Large intestine (tissue), 3 donors: ENCODE measurements at regions not wholly inside any gene's neighbourhood (a gene's known extent, or its start where the extent isn't known, plus 50 kb on each side); places are given as distances from the start of the nearest gene placed in this dataset.
"Not testable (repeated sequence)": the region's sequence is repeated elsewhere in the genome, so short reads cannot be mapped to it uniquely, and the experiment has no call there.

Experiments
- DNase-seq, 2 donors: peaks; one replicate each; pipeline versions ENCODE4 v3.0.0 to v3.0.0-alpha.2; 2013
- H3K27ac ChIP-seq: one replicate; pipeline ENCODE4 v1.5.1; 2013; ENCODE audit warnings: low read length
- H3K27me3 ChIP-seq: 2 replicates; pipeline ENCODE4 v1.6.1; 2013; ENCODE audit warnings: low read length; ENCODE audit not compliant: control insufficient read depth, insufficient read depth
- H3K36me3 ChIP-seq: 2 replicates; pipeline ENCODE4 v1.6.1; 2013; ENCODE audit warnings: low read length; ENCODE audit not compliant: control insufficient read depth, insufficient read depth
- H3K4me1 ChIP-seq: one replicate; pipeline ENCODE4 v1.6.1; 2013; ENCODE audit warnings: low read length; ENCODE audit not compliant: control insufficient read depth, insufficient read depth
- H3K4me3 ChIP-seq: one replicate; pipeline ENCODE4 v1.5.1; 2013; ENCODE audit warnings: low read length
- H3K9me3 ChIP-seq: one replicate; pipeline ENCODE4 v1.6.1; 2013; ENCODE audit warnings: mild to moderate bottlenecking, low read depth, low read length, moderate library complexity; ENCODE audit not compliant: control insufficient read depth
- WGBS: methylation state at CpG from one replicate; pipeline ENCODE4 v1.1.5; 2013; ENCODE audit warnings: low lambda C conversion rate; ENCODE audit not compliant: insufficient coverage; 5-methylcytosine and 5-hydroxymethylcytosine counted together

DNA sequence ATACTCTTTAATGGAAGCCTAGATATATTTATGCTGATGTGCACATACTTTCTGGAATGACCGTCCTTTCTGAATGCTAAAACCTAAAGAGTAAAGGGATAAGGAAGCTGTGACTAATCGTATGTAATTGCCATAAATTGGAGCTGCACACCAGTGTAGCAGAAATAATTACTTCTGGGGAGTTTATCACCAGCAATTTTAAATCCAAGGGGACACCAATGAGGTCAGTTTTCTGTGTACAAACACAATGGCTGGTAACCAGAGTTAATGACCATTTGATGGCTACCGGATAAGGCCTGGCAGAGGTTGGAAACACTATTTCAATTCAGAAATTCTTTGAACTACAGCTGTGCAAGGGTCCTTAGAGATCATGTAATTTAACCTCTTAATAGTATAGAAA is 670.1 kb downstream of the REEP3 start:
- Histone ChIP-seq H3K27ac (no peak overlapping the region), H3K36me3 (no peaks in the 10 kb centered on the region), H3K27me3 (no peaks in the 10 kb centered on the region), H3K9me3 (no peaks in the 10 kb centered on the region), H3K4me3 (no peak overlapping the region), H3K4me1 (no peaks in the 10 kb centered on the region)
- WGBS: no CpG with 5 or more reads among the region's 3 CpGs
- DNase-seq: no peak

DNA sequence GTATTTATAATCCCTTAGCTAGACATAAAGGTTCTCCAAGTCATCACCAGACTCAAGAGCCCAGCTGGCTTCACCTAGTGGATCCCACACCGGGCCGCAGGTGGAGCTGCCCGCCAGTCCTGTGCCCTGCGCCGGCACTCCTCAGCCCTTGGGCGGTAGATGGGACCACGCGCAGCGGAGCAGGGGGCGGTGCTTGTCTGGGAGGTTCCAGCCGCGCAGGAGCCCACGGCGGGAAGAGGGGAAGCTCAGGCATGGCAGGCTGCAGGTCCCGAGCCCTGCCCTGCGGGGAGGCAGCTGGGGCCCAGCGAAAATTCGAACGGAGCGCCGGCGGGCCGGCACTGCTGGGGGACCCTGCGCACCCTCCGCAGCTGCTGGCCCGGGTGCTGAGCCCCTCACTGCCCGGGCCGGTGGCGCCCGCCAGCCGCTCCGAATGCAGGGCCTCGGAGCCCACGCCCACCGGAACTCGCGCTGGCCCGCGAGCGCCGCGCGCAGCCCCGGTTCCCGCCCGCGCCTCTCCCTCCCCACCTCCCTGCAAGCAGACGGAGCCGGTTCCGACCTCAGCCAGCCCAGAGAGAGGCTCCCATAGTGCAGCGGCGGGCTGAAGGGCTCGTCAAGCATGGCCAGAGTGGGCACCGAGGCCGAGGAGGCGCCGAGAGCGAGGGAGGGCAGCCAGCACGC is 675.6 kb downstream of the REEP3 start:
- Histone ChIP-seq H3K4me1 (no peaks in the 10 kb centered on the region), H3K9me3 (peaks cover 3% of the 10 kb centered on the region)
- DNase-seq: no peak

DNA sequence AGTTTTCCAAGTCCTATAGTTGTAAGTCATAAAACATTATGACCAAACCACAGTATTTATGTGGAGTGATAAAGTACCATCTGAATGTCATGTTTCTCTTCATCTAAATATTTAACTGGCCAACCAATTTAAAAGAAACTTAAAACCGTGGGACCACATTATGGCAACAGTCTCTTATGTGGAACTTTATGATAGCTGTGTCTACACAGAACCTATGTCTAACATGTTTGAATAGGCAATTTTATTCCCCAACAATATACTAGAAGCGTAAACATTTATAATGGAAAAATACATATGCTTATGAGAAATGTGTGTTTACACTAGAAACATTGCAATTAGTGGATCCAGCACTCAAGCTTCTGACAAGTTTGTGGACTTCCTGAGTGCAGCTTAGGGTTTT is 680.7 kb downstream of the REEP3 start:
- no peaks in the 10 kb centered on the region for H3K36me3 ChIP-seq
- no peaks in the 10 kb centered on the region for H3K4me1 ChIP-seq
- H3K4me3 ChIP-seq: no peak overlapping the region
- WGBS: no CpG with 5 or more reads among the region's 2 CpGs
- H3K9me3 ChIP-seq: no peaks in the 10 kb centered on the region
- DNase-seq: no peak
- no peaks in the 10 kb centered on the region for H3K27me3 ChIP-seq
- H3K27ac ChIP-seq: no peak overlapping the region

More for the DNA sequence above, 675.6 kb downstream of the REEP3 start:
- no peaks in the 10 kb centered on the region for H3K36me3 ChIP-seq
- H3K27ac ChIP-seq: no peak overlapping the region
- no CpG with 5 or more reads among the region's 59 CpGs for WGBS
- H3K4me3 ChIP-seq: no peak overlapping the region
- H3K27me3 ChIP-seq: no peaks in the 10 kb centered on the region

DNA sequence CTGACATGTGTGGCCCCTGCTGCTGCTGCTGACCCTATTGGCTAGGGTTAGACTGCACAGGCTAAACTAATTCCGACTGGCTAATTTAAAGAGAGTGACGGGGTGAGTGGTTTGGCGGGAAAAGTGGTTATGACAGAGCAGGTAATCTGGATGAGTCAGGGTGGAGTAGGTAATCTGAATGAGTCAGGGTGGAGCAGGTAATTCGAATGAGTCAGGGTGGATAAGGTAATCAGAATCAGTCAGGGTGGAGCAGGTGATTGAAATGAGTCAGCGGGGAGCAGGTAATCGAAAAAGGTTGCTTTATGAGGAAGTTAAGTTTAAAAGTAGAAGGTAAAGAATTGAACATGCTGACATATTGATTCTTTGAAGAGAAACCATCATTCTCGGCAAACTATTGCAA is 683.3 kb downstream of the REEP3 start:
- not testable (repeated sequence) for DNase-seq, H3K27me3 ChIP-seq, H3K4me1 ChIP-seq, H3K4me3 ChIP-seq, H3K27ac ChIP-seq, H3K9me3 ChIP-seq, H3K36me3 ChIP-seq
- WGBS: 94% methylated on average over 7 of the region's 7 CpGs

DNA sequence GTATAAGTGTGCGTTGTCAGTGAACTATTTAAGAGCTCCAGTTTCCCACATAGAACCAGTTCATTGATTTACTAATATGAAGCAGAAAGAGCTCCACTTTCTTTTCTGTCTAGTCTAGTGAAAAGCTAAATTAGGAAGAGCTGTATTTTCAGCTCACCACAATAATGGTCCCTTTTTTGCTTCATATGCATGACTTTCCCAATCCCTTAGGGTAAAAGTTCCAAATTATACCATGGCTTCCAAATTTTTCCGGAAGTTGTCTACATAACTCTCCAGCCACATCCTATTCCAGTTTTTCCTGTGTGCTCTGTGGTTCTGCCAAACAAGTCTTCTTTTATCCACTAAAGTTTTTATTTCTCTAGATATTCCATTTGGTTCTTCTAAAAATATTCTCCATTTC is 685.2 kb downstream of the REEP3 start:
- DNase-seq: no peak
- H3K27me3 ChIP-seq: no peaks in the 10 kb centered on the region
- no peaks in the 10 kb centered on the region for H3K36me3 ChIP-seq
- H3K9me3 ChIP-seq: no peaks in the 10 kb centered on the region
- H3K27ac ChIP-seq: no peak overlapping the region
- 100% methylated on average over 2 of the region's 2 CpGs for WGBS
- no peak overlapping the region for H3K4me3 ChIP-seq
- no peaks in the 10 kb centered on the region for H3K4me1 ChIP-seq

DNA sequence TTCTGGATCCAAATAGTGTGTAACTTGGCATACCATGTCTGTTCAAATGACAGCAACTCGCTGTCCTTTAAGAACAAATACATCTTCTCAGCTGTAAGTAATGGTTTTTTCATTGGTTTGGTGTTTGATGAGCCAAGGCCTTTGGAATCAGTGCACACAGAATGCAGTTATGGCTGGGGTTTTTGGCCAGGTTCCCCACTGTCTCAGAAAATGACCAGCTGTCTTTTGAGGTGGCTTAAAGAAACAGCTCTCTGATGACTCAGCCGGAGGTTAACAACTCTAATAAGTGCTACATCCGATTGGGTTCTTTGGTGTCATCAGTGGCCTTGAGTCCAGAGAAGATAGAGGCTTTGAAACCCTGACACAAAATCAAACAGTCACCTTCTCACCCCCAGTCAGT is 688.4 kb downstream of the REEP3 start:
- DNase-seq: no peak
- no peaks in the 10 kb centered on the region for H3K27me3 ChIP-seq
- WGBS: no CpG with 5 or more reads among the region's 3 CpGs
- H3K4me3 ChIP-seq: no peak overlapping the region
- no peaks in the 10 kb centered on the region for H3K9me3 ChIP-seq
- H3K27ac ChIP-seq: no peak overlapping the region
- H3K4me1 ChIP-seq: no peaks in the 10 kb centered on the region
- H3K36me3 ChIP-seq: no peaks in the 10 kb centered on the region

DNA sequence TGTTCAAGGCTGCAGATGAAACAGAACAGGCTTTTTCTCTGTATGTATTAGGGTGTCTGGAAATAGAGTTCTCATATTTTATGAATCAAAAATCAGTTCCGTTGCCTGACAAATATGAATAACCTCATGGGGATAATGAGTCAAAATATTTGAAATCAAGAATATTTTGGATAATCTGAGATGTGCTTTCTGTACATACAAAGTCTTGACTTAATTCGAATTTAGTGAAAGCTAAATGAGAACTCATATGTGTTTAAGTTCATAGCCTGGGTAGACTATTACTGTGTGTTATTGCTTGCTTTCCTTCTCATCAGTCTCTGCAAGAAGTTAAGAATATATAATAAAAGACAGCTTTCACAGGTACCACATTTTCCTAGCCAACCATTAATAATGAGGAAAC is 689.0 kb downstream of the REEP3 start:
- H3K27me3 ChIP-seq: no peaks in the 10 kb centered on the region
- H3K4me1 ChIP-seq: no peaks in the 10 kb centered on the region
- H3K36me3 ChIP-seq: no peaks in the 10 kb centered on the region
- no peak overlapping the region for H3K4me3 ChIP-seq
- no peak overlapping the region for H3K27ac ChIP-seq
- H3K9me3 ChIP-seq: no peaks in the 10 kb centered on the region
- 100% methylated on average over 1 of the region's 2 CpGs for WGBS
- DNase-seq: no peak

DNA sequence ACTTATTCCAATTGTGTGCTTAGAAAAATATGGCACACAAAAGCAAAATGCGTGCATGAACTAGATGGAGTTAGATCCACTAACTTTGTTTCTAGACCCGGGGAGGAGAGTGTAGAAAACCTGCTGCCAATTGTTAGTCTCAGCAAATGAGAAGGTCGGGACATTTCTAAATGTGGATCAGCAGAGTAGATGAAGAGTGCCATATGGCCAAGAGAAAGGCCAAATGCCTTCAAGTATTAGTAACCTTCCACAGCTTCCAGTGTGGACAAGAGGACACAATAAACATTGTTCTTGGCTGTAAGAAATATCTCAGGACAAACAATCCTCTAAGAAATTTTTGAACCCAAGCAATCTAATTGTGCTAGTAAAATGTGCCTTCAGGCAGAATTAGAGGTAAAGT is 690.3 kb downstream of the REEP3 start:
- Histone ChIP-seq H3K9me3 (no peaks in the 10 kb centered on the region), H3K4me1 (no peaks in the 10 kb centered on the region), H3K4me3 (no peak overlapping the region), H3K36me3 (no peaks in the 10 kb centered on the region), H3K27me3 (no peaks in the 10 kb centered on the region), H3K27ac (no peak overlapping the region)
- no CpG with 5 or more reads among the region's 3 CpGs for WGBS
- DNase-seq: no peak

DNA sequence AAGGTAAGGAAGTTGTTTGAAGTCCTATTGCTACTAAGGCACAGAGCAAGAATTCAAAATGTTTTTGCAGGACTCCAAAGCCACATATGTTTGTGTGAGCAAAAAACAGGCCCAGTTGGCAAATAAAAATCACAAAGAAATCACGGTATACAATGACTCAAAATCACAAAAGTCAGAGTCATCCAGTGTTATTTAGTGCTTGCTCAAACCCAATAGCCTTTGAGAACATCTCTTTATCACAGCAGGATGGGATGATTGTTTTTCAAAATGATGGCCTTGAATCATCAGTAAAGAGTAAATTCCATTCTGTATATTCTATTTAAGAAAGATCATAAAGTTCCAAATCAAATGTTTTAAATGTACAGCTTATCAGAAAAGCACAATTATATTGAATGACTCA is 693.9 kb downstream of the REEP3 start:
- no peaks in the 10 kb centered on the region for H3K4me1 ChIP-seq
- H3K4me3 ChIP-seq: no peak overlapping the region
- no peak overlapping the region for H3K27ac ChIP-seq
- no peaks in the 10 kb centered on the region for H3K36me3 ChIP-seq
- H3K9me3 ChIP-seq: no peaks in the 10 kb centered on the region
- no peak for DNase-seq
- H3K27me3 ChIP-seq: no peaks in the 10 kb centered on the region
- WGBS: 75% methylated on average over 1 of the region's 1 CpG

DNA sequence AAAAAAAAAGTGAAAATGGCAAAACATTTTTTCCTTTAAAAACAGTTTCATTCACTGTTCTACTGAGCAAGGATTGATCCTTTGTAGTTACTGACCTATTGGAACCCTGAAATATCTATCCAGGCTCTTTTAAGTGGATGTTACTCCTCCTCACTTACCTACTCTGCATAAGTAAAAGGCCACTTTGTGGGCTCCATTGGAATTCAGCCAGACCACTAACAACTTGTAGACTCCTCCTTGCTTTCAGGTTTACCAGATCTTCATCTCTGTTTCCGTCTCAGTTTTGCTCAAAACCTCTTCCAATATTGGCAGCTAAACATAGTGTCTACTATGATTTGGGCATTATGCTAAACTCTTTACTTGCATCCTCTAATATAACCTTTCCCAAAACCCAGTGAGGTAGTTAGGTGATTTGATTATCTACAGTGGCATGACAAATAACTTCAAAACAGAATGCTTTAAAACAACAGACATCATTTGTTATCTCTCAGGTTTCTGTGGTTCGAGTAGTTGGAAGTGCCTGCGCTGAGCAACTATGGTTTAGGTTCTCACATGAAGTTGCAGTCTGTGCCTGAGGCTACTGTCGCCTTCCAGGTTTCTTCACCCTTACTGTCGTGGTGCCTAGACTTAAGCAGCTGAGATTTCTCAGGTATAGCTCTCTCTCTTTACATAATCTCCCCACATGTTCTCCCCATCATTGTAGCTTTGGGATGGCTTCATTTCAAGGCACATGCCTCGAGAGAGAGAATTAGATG is 698.2 kb downstream of the REEP3 start:
- Histone ChIP-seq H3K9me3 (peaks cover 14% of the 10 kb centered on the region), H3K4me3 (no peak overlapping the region), H3K27ac (no peak overlapping the region), H3K4me1 (no peaks in the 10 kb centered on the region), H3K27me3 (no peaks in the 10 kb centered on the region), H3K36me3 (no peaks in the 10 kb centered on the region)
- WGBS: no CpG with 5 or more reads among the region's 6 CpGs
- DNase-seq: no peak

DNA sequence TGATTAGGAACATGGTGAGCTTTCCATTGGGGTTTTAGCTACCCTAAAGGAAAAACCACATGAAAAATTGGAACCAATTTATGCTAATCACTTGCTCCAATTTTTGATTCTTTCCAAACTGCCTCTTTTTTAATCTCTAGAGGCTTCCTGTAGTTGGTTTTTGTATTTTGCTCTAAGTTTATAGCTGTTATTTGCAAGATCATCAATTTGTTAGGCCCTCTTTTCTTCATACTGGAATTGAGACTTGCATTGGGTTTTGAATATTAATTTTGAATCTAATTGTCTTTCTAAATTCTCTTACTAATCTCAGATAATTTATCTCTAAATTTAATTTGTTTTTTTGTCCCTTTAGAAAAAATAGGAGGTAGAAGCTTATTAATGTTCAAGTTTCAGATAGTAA is 713.3 kb downstream of the REEP3 start:
- Histone ChIP-seq H3K4me1 (no peaks in the 10 kb centered on the region), H3K27me3 (no peaks in the 10 kb centered on the region), H3K36me3 (no peaks in the 10 kb centered on the region), H3K9me3 (no peaks in the 10 kb centered on the region), H3K27ac (no peak overlapping the region), H3K4me3 (no peak overlapping the region)
- DNase-seq: no peak
